GM12872 (cell line): ENCODE measurements at regions not wholly inside any gene's neighbourhood (a gene's known extent, or its start where the extent isn't known, plus 50 kb on each side); places are given as distances from the start of the nearest gene placed in this dataset.

Experiments used
- TF ChIP-seq, protein P1 (sequence below): IDR thresholded peaks from 3 replicates; pipeline ENCODE4 v1.5.1; 2011; ENCODE audit warnings: low read depth, mild to moderate bottlenecking, low read length, moderate library complexity; ENCODE audit not compliant: insufficient read depth

DNA sequence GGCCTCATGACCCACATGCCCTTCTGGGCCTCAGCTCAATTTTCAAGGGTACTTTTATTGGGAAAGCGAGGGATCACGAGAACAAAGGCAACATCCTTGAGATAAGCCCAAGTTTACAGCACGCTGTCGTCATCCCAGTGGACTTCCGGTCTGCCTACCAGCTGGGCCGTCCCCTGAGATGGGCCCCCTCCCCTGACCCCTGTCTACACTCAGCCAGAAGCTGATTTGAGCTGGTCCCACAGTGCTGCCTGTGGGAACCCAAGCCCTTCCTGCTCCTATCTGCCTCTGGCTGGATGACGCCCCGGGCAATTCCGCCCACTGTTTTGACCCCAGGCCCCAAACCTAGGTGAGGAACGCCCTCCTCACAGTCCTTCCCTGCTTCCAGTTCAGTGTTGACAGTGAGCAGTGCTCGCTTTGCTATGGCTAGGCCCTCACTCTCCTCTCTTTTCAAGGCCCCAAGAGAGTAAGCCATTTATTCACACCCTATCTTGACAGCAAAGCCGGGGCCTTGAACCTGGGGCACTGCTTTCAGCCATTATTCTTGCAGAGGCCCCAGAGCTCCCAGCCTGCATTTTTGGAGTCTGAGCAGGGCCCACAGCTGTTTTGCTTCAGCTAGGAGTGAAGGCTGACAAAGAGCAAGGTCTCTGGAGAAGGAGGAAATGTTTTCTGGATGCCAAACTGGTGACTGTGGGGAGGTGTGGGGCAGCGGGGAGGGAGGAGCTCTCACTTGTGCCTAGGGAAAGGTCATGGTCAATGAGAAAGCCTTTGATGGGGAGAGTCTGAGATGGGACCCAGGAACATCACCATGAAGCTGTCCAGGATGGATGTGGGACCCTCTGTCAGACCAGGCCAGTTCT lies 164.6 kb upstream of the BCOR start:
- TF ChIP-seq, protein P1, sequence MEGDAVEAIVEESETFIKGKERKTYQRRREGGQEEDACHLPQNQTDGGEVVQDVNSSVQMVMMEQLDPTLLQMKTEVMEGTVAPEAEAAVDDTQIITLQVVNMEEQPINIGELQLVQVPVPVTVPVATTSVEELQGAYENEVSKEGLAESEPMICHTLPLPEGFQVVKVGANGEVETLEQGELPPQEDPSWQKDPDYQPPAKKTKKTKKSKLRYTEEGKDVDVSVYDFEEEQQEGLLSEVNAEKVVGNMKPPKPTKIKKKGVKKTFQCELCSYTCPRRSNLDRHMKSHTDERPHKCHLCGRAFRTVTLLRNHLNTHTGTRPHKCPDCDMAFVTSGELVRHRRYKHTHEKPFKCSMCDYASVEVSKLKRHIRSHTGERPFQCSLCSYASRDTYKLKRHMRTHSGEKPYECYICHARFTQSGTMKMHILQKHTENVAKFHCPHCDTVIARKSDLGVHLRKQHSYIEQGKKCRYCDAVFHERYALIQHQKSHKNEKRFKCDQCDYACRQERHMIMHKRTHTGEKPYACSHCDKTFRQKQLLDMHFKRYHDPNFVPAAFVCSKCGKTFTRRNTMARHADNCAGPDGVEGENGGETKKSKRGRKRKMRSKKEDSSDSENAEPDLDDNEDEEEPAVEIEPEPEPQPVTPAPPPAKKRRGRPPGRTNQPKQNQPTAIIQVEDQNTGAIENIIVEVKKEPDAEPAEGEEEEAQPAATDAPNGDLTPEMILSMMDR = no peak

DNA sequence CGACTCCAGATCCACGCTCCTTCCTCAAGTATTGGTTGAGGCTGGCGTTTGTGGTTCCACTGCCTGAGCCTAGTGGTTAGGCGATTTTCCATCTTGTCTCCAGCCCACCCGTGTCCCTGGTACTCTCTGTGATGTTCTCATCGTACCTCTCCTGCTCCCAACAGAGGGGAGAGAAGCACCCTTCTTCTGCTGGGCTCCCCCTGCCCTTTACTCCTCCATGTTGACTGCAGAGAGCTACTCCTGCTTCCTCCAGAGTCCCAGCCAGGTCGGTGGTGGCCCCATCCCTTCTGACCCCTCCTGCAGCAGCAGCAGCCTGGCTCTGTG lies 164.0 kb upstream of the BCOR start:
- TF ChIP-seq, protein P1 = no peak

DNA sequence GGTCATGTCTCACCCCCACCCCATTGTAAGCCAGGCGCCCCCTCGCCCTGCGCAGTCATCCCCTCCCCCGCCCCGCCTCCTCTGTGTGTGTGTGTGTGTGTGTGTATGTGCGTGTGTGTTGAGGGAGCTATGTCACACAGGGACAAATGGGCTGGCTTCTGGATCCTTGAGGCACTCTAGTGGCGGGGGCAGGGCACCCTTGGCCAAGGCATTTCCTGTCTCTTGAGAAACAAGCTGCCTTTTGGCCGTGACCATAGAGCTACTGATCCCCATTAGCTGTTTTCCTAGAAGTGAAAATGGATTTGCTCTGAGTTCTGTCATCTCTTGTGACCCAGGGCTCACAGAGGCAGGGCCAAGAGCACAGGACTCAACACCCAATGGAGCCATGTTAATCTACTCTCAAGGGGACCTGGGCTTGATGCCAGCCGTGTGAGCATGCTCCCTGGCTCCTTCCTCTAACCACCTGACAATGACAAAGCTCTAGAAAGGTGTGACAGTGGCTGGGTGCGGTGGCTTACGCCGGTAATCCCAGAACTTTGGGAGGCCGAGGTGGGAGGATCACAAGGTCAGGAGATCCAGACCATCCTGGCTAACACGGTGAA lies 162.5 kb upstream of the BCOR start:
- TF ChIP-seq, protein P1 = no peak

DNA sequence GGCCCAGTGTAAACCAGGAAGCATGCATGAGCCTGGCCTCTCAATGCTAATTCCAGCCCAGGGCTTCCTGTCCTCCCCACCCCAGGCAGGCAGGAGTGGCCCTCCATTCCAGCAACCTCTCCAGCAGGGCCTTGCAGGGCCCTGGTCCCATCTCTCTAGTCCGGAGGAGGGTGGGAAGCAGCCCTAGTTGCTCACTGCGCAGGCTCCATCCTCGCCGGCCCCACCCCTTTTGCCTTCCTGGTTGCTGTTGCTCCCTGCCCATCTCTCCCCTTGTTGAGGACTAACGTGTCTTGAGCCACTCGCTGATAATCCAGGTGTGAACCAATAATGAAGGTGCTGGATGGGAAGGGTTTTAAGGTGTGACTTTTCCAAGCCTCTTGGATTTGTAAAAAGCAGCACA lies 161.2 kb upstream of the BCOR start:
- TF ChIP-seq, protein P1 = no peak

DNA sequence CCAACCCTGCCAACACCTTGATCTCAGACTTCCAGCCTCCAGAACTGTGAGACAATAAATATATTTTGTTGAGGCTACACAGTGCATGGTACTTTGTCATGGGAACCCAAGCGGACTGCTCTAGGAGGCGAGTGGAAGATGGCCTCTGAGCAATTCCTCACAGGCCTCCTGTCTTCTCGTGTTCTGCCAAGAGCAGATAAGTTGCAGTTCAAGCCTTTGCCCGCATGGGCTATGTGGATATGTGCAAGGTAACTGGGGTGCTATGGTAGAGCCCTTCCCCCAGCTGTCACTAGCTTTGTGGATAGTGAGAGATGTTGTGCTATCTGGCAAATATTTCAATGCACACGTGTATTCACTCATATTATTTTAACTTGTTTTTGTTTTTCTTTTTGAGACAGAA lies 156.0 kb upstream of the BCOR start:
- TF ChIP-seq, protein P1 = no peak

DNA sequence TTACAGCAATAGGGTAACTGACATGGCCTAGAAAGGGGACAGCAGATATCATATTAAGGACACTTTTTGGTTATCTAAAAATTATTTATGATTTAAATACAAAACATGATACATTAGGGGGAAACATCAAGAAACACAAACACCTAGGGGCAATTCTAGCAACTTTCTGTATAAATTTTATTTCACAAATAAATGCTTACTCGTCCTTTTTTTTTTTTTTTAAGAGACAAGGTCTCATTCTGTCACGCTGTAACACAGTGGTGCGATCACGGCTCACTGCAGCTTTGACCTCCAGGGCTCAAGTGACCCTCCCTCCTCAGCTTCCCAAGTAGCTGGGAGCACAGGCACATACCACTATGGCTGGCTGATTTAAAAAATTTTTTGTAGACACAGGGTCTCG lies 151.8 kb upstream of the BCOR start:
- TF ChIP-seq, protein P1 = no peak

DNA sequence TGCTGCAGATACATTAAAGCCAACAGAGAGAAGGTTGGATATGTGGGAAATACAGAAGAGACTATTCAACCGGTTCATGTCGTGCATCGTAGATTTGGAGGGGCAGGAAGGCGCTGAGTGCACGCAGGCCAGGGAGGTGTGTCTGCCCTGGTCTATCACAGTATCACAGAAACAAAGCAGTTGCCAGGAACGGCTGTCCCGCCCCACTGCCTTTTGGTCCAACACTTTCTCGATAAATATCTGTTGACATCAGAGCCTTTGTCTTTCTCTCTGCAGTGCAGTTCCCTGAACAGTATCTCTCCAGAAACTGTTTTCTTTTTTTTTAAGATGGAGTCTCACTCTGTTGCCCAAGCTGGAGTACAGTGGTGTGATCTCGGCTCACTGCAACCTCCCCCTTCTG lies 151.1 kb upstream of the BCOR start:
- TF ChIP-seq, protein P1 = no peak
